ENCODE measurements at regions not wholly inside any gene's neighbourhood (a gene's known extent, or its start where the extent isn't known, plus 50 kb on each side); places are given as distances from the start of the nearest gene placed in this dataset.

DNA sequence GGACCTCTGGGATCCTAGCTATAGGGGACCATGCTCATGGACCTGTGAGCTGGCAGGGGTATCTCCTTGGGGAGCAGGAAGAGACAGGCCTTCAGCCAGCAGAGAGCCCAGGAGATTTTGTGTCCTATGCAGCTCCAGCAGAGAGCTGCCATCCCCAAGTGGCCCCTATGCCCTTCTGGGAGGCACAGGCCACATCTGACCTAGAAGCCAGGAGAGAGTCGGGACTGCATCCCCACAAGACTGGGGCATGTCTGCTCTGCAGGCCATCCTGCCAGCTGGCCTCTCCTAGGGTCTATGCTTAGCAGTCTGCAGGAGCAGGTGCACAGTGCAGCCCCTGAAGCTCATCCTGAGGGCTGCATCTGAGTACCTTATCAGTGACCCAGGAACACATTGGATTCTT, 279.5 kb downstream of the KIF2B start:
- TF ChIP-seq CTCF (IDR thresholded peaks at IDR 0.05) (no peak), EZH2 (IDR thresholded peaks at IDR 0.05; ENCODE audit: borderline replicate concordance, insufficient read depth, low read depth, low read length, poor library complexity, severe bottlenecking) (no peak)
